Neural progenitor cell (in vitro differentiated cells): ENCODE measurements at regions not wholly inside any gene's neighbourhood (a gene's known extent, or its start where the extent isn't known, plus 50 kb on each side); places are given as distances from the start of the nearest gene placed in this dataset.
A peak's percentile ranks its signal among the peaks of the same experiment; 100 is the strongest.

ENCODE experiments used
- DNase-seq: peaks from one replicate; pipeline ENCODE4 v3.0.0-alpha.2; 2016; ENCODE audit warnings: low spot score
- H2AFZ ChIP-seq: fragments of 200-600 bp; sonication (generic); replicated peaks from 2 replicates; pipeline ENCODE4 v1.6.1; 2016; ENCODE audit warnings: antibody characterized with exemption
- H3F3A ChIP-seq: fragments of 200-600 bp; sonication (generic); 2 replicates; pipeline ENCODE4 v1.6.1; 2016; ENCODE audit warnings: antibody characterized with exemption, low read depth
- H3K27ac ChIP-seq: fragments of 200-600 bp; sonication (generic); 2 replicates; pipeline ENCODE4 v1.5.1; 2016; ENCODE audit warnings: mild to moderate bottlenecking
- H3K27me3 ChIP-seq: fragments of 200-600 bp; sonication (generic); 2 replicates; pipeline ENCODE4 v1.6.1; 2016; ENCODE audit warnings: mild to moderate bottlenecking, moderate library complexity
- H3K36me3 ChIP-seq: fragments of 200-600 bp; sonication (generic); 2 replicates; pipeline ENCODE4 v1.5.1; 2016
- H3K4me1 ChIP-seq: fragments of 200-600 bp; sonication (generic); 2 replicates; pipeline ENCODE4 v1.6.1; 2016; ENCODE audit warnings: mixed run types
- H3K4me2 ChIP-seq: fragments of 200-600 bp; sonication (generic); 2 replicates; pipeline ENCODE4 v1.6.1; 2016
- H3K4me3 ChIP-seq: fragments of 200-600 bp; sonication (generic); 2 replicates; pipeline ENCODE4 v1.5.1; 2016
- H3K79me2 ChIP-seq: fragments of 200-600 bp; sonication (generic); 2 replicates; pipeline ENCODE4 v1.6.1; 2016; ENCODE audit warnings: low read depth
- H3K9ac ChIP-seq: fragments of 200-600 bp; sonication (generic); 2 replicates; pipeline ENCODE4 v1.6.1; 2016
- H3K9me3 ChIP-seq: fragments of 200-600 bp; sonication (generic); 2 replicates; pipeline ENCODE4 v1.5.1; 2016; ENCODE audit warnings: low read depth
- H4K20me1 ChIP-seq: fragments of 200-600 bp; sonication (generic); 2 replicates; pipeline ENCODE4 v1.6.1; 2016; ENCODE audit warnings: low read depth
- H3K27ac Mint-ChIP-seq: 3 replicates; pipeline ENCODE4 v1.8.0; 2021; ENCODE audit warnings: mixed read lengths
- H3K27me3 Mint-ChIP-seq: 2 replicates; pipeline ENCODE4 v1.8.0; 2022; ENCODE audit warnings: low read depth, mild to moderate bottlenecking, inconsistent platforms, moderate library complexity, mixed read lengths; ENCODE audit not compliant: insufficient read depth
- H3K36me3 Mint-ChIP-seq: 3 replicates; pipeline ENCODE4 v1.8.0; 2021; ENCODE audit warnings: mixed read lengths
- H3K4me1 Mint-ChIP-seq: 3 replicates; pipeline ENCODE4 v1.8.0; 2021; ENCODE audit warnings: mixed read lengths
- H3K4me3 Mint-ChIP-seq: 3 replicates; pipeline ENCODE4 v1.8.0; 2021; ENCODE audit warnings: mild to moderate bottlenecking, moderate library complexity, mixed read lengths
- H3K9me3 Mint-ChIP-seq: 3 replicates; pipeline ENCODE4 v1.8.0; 2020; ENCODE audit warnings: mixed read lengths
- EZH2 ChIP-seq: fragments of 200-600 bp; sonication (generic); IDR thresholded peaks from 2 replicates; pipeline ENCODE4 v1.6.1; 2017; ENCODE audit warnings: antibody characterized with exemption, mild to moderate bottlenecking, moderate library complexity
- EZH2phosphoT487 ChIP-seq: fragments of 200-600 bp; sonication (generic); IDR thresholded peaks from 2 replicates; pipeline ENCODE4 v1.6.1; 2017; ENCODE audit warnings: antibody characterized with exemption
- TF ChIP-seq, protein P1 (sequence below): fragments of 200-600 bp; sonication (generic); IDR thresholded peaks from 2 replicates; pipeline ENCODE4 v1.5.1; 2017; ENCODE audit warnings: antibody characterized with exemption, mild to moderate bottlenecking

DNA sequence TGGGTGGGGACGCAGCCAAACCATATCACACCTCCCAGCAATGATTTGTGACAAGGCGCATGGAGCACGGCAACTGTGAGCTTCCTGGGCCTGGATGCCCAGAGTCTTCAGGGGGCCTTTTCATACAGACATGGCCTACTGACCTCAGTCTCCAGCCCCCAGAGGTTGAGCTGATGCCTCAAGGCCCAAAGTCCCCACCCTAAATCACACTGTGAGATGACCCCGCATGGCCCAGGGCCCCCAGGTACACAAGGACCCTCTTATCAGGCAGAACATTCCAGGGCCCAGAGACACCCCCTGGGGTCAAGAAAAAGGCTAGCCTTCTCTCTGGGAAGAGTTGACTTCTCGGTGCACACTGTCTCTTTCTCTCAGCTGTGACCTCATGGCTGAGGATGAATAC lies 179.7 kb upstream of the C1orf174 start:
- Mint-ChIP-seq H3K27me3 (peaks cover 13% of the 10 kb centered on the region), H3K9me3 (peaks cover 18% of the 10 kb centered on the region), H3K36me3 (peaks cover 3% of the 10 kb centered on the region), H3K27ac (no peak overlapping the region), H3K4me1 (peaks cover 26% of the 10 kb centered on the region), H3K4me3 (no peak overlapping the region)
- Histone ChIP-seq H3F3A (no peaks in the 10 kb centered on the region), H3K4me2 (no peak overlapping the region), H3K27ac (no peak overlapping the region), H3K27me3 (no peaks in the 10 kb centered on the region), H3K4me1 (peaks cover 4% of the 10 kb centered on the region), H3K9me3 (no peaks in the 10 kb centered on the region), H2AFZ (no peak overlapping the region), H3K79me2 (no peaks in the 10 kb centered on the region), H4K20me1 (no peaks in the 10 kb centered on the region), H3K36me3 (no peaks in the 10 kb centered on the region), H3K4me3 (no peak overlapping the region), H3K9ac (no peak overlapping the region)
- no peak for DNase-seq
- no peak for TF ChIP-seq EZH2
- TF ChIP-seq EZH2phosphoT487, result no peak
- TF ChIP-seq, protein P1, sequence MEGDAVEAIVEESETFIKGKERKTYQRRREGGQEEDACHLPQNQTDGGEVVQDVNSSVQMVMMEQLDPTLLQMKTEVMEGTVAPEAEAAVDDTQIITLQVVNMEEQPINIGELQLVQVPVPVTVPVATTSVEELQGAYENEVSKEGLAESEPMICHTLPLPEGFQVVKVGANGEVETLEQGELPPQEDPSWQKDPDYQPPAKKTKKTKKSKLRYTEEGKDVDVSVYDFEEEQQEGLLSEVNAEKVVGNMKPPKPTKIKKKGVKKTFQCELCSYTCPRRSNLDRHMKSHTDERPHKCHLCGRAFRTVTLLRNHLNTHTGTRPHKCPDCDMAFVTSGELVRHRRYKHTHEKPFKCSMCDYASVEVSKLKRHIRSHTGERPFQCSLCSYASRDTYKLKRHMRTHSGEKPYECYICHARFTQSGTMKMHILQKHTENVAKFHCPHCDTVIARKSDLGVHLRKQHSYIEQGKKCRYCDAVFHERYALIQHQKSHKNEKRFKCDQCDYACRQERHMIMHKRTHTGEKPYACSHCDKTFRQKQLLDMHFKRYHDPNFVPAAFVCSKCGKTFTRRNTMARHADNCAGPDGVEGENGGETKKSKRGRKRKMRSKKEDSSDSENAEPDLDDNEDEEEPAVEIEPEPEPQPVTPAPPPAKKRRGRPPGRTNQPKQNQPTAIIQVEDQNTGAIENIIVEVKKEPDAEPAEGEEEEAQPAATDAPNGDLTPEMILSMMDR, result no peak

DNA sequence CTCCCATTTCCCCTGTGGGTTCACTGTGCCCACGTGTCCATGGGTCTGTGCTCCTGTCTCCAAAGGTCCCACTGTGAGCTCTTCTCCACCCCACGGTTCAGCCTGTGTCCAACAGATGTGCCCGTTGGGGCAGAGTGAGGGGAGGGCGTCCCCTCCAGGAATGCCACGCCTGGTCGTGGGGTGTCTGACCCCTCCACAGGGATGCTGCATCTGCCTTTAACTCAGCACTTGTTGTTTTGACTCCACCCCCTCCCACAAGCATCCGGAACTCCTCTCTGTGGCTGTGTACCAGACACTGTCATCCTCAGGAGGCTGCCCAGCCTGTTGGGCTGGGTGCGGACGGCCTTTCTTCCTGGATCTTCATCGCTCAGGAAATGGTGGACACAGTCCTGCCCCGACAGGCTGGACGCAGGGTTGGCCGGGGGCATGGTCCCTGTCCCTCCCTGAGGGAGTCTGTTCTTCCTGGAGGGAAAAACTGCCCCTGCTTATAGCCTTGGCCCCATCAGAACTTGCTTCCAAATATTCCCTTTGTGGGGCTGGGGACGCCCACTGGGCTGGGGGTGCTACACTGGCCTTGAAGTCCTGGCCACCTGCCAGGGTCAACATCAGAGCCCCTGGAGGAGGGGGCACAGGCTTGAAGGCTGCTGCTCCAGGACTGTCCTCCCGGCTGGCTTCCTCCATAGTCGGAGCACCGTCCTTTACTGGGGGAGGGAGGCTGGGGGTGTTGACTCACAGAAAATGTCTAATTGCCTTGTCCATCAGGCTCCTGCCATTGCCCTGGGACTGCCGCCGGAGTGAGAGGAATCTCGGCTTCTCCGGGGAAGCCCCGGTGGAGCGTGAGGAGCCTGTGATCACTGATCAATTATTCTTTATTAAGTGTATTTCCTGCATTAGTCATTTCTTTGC lies 182.0 kb upstream of the C1orf174 start:
- no peaks in the 10 kb centered on the region for H4K20me1 ChIP-seq
- H3K4me3 ChIP-seq, result no peak overlapping the region
- no peak overlapping the region for H3K9ac ChIP-seq
- DNase-seq, result no peak
- H3K4me2 ChIP-seq, result no peak overlapping the region
- Mint-ChIP-seq H3K27ac (peak overlapping the region; percentile 21), H3K4me1 (peaks cover 35% of the 10 kb centered on the region), H3K27me3 (peaks cover 16% of the 10 kb centered on the region), H3K9me3 (peaks cover 18% of the 10 kb centered on the region), H3K4me3 (no peak overlapping the region), H3K36me3 (peaks cover 3% of the 10 kb centered on the region)
- TF ChIP-seq EZH2 (no peak), EZH2phosphoT487 (no peak)
- TF ChIP-seq, protein P1, result no peak
- no peaks in the 10 kb centered on the region for H3K9me3 ChIP-seq
- no peaks in the 10 kb centered on the region for H3F3A ChIP-seq
- H2AFZ ChIP-seq, result no peak overlapping the region
- no peaks in the 10 kb centered on the region for H3K36me3 ChIP-seq
- no peak overlapping the region for H3K27ac ChIP-seq
- peaks cover 4% of the 10 kb centered on the region for H3K4me1 ChIP-seq
- no peaks in the 10 kb centered on the region for H3K27me3 ChIP-seq
- H3K79me2 ChIP-seq, result no peaks in the 10 kb centered on the region

DNA sequence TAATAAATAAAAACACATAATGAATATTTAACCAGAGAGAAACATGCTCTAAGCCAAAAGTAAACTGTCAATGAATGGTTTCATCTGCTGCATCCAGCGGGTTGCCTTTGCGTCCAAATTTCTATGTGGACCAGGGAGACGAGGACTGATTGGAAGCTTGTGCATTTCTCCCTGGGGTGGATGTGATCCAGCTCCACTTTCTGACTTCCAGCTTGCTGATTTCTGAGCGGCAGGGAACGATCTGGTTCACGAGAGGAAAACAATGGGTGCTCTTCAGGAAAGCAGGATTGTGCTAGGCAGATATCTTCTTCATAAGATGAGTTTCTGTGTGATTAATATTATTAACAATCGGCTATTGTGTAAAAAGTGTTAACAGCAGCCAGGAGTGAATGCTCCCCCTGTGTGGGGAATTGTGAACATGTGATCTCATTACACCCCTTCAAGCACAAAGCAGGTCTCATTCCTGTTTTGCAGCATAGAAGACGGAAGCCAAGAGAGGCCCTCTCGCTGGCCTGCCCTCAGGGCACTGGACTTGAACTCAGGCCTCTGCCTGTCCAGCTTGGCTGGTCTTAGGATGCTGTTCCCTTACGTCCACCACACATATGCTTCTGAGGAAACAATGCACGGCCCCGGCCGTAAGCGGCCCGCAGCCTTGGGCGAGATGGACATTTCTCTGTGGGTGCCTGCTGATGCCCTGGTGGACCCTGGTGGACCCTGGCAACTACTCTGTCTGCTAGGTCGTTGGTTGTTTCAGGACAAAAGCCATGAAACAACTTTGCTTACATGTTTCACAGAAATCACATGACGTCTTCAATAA lies 183.4 kb upstream of the C1orf174 start:
- no peak overlapping the region for H3K27ac ChIP-seq
- TF ChIP-seq EZH2, result no peak
- TF ChIP-seq, protein P1, result no peak
- TF ChIP-seq EZH2phosphoT487, result no peak
- Mint-ChIP-seq H3K27me3 (peaks cover 16% of the 10 kb centered on the region), H3K27ac (peak overlapping the region; percentile 72), H3K36me3 (peaks cover 3% of the 10 kb centered on the region), H3K4me3 (no peak overlapping the region), H3K4me1 (peaks cover 35% of the 10 kb centered on the region), H3K9me3 (peaks cover 21% of the 10 kb centered on the region)
- H3K36me3 ChIP-seq, result no peaks in the 10 kb centered on the region
- no peaks in the 10 kb centered on the region for H3K79me2 ChIP-seq
- no peaks in the 10 kb centered on the region for H3F3A ChIP-seq
- H3K4me1 ChIP-seq, result peaks cover 4% of the 10 kb centered on the region
- no peaks in the 10 kb centered on the region for H3K27me3 ChIP-seq
- H3K4me3 ChIP-seq, result no peak overlapping the region
- no peak for DNase-seq
- no peak overlapping the region for H3K9ac ChIP-seq
- no peaks in the 10 kb centered on the region for H4K20me1 ChIP-seq
- H3K4me2 ChIP-seq, result no peak overlapping the region
- H2AFZ ChIP-seq, result no peak overlapping the region
- H3K9me3 ChIP-seq, result no peaks in the 10 kb centered on the region
